AG09319 (cell line): ENCODE measurements at regions not wholly inside any gene's neighbourhood (a gene's known extent, or its start where the extent isn't known, plus 50 kb on each side); places are given as distances from the start of the nearest gene placed in this dataset.

Experiments
- DNase-seq: peaks from one replicate; pipeline ENCODE4 v3.0.0-alpha.2; 2010; ENCODE audit warnings: low read depth; ENCODE audit errors: extremely low read depth
- CTCF ChIP-seq: IDR thresholded peaks from 2 replicates; pipeline ENCODE4 v1.5.1; 2011; ENCODE audit warnings: low read depth, mild to moderate bottlenecking, inconsistent platforms, low read length, moderate library complexity

DNA sequence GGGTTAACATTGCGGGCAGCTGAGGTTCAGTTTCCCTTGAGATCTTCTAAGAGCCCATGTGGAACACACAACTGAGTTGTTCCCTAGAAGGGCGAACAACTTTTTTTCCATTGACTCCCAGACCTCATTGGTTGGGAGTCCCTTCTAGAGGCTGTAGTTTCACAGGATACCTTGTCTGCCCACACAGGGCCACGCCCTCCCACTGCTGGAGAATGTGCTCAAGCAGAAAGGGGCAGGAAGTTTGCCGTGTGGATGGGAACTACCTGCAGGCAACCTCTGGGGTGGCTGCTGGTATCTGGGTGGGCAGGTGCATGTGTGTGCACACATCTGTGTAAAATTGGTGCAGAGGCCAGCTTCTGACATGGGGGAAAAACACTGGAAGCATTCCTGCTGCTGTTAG is 178.8 kb upstream of the PSMD7 start:
- DNase-seq = no peak
- TF ChIP-seq CTCF = no peak

GRCh38 chr16:74113545-74113944 is 183.1 kb upstream of the PSMD7 start:
- no peak for TF ChIP-seq CTCF
- no peak for DNase-seq

GRCh38 chr16:74111456-74111982 is 185.1 kb upstream of the PSMD7 start:
- no peak for DNase-seq
- no peak for TF ChIP-seq CTCF

GRCh38 chr16:74107795-74108610 is 188.6 kb upstream of the PSMD7 start:
- DNase-seq = no peak
- peak; percentile 58 for TF ChIP-seq CTCF

DNA sequence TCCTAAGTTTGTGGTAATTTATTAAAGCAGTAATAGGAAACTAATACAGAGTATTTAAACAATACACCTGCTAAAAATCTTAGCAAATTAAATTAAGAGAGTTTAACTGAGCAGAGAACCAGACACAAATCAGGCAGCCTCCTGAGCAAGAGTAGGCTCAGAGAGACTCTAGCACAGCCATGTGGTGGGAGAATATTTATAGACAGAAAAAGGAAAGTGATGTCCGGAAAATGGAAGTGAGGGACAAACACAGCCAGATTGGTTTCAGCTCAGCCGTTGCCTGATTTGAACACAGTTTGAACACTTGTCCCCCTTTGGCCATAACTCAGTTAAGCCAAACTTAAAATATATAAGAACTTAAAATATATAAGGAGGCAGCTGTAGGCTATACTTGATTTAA is 192.6 kb upstream of the PSMD7 start:
- DNase-seq = no peak
- no peak for TF ChIP-seq CTCF

GRCh38 chr16:74101379-74102137 is 195.1 kb upstream of the PSMD7 start:
- no peak for TF ChIP-seq CTCF
- DNase-seq = no peak
